HG03342 (cell line): ENCODE measurements at regions not wholly inside any gene's neighbourhood (a gene's known extent, or its start where the extent isn't known, plus 50 kb on each side); places are given as distances from the start of the nearest gene placed in this dataset.
"Not testable (repeated sequence)": the region's sequence is repeated elsewhere in the genome, so short reads cannot be mapped to it uniquely, and the experiment has no call there.

Source experiments
- ATAC-seq: cut with Tn5 transposase; IDR thresholded peaks from one replicate; pipeline ENCODE4 v1.9.1; 2021; ENCODE audit warnings: mild to moderate bottlenecking, moderate library complexity; ENCODE audit not compliant: unreplicated experiment

GRCh38 chr9:109663978-109664377 lies 116.0 kb upstream of the PALM2AKAP2 start:
- not testable (repeated sequence) for ATAC-seq

- not testable (repeated sequence) for ATAC-seq
Measured at GRCh38 chr9:109665736-109666135, 114.3 kb upstream of the PALM2AKAP2 start.

GRCh38 chr9:109681301-109681700 lies 98.7 kb upstream of the PALM2AKAP2 start:
- ATAC-seq = no peak

- no peak for ATAC-seq
Measured at GRCh38 chr9:109682227-109682626, 97.8 kb upstream of the PALM2AKAP2 start.

GRCh38 chr9:109683521-109683920 lies 96.5 kb upstream of the PALM2AKAP2 start:
- ATAC-seq = no peak

GRCh38 chr9:109689701-109690100 lies 90.3 kb upstream of the PALM2AKAP2 start:
- no peak for ATAC-seq

- no peak for ATAC-seq
Measured at GRCh38 chr9:109699019-109699418, 81.0 kb upstream of the PALM2AKAP2 start.

GRCh38 chr9:109704546-109704945 lies 75.5 kb upstream of the PALM2AKAP2 start:
- no peak for ATAC-seq

GRCh38 chr9:109705515-109705914 lies 74.5 kb upstream of the PALM2AKAP2 start:
- no peak for ATAC-seq

GRCh38 chr9:109707355-109707754 lies 72.6 kb upstream of the PALM2AKAP2 start:
- no peak for ATAC-seq

- no peak for ATAC-seq
Measured at GRCh38 chr9:109708451-109708945, 71.5 kb upstream of the PALM2AKAP2 start.

- ATAC-seq = no peak
Measured at GRCh38 chr9:109709866-109710265, 70.1 kb upstream of the PALM2AKAP2 start.

GRCh38 chr9:109710830-109711229 lies 69.2 kb upstream of the PALM2AKAP2 start:
- ATAC-seq = no peak

- no peak for ATAC-seq
Measured at GRCh38 chr9:109715344-109715743, 64.7 kb upstream of the PALM2AKAP2 start.

GRCh38 chr9:109716631-109717030 lies 63.4 kb upstream of the PALM2AKAP2 start:
- ATAC-seq = no peak

GRCh38 chr9:109717342-109717741 lies 62.7 kb upstream of the PALM2AKAP2 start:
- no peak for ATAC-seq

GRCh38 chr9:109718861-109719260 lies 61.1 kb upstream of the PALM2AKAP2 start:
- ATAC-seq = no peak

- ATAC-seq = no peak
Measured at GRCh38 chr9:109721001-109721400, 59.0 kb upstream of the PALM2AKAP2 start.

- ATAC-seq = no peak
Measured at GRCh38 chr9:109722007-109722406, 58.0 kb upstream of the PALM2AKAP2 start.

GRCh38 chr9:109723781-109724180 lies 56.2 kb upstream of the PALM2AKAP2 start:
- ATAC-seq = no peak

- no peak for ATAC-seq
Measured at GRCh38 chr9:109725460-109725859, 54.5 kb upstream of the PALM2AKAP2 start.

GRCh38 chr9:109726119-109726518 lies 53.9 kb upstream of the PALM2AKAP2 start:
- ATAC-seq = no peak

GRCh38 chr9:109728686-109729300 lies 51.2 kb upstream of the PALM2AKAP2 start:
- ATAC-seq = no peak
